ENCODE measurements at regions not wholly inside any gene's neighbourhood (a gene's known extent, or its start where the extent isn't known, plus 50 kb on each side); places are given as distances from the start of the nearest gene placed in this dataset.

DNA sequence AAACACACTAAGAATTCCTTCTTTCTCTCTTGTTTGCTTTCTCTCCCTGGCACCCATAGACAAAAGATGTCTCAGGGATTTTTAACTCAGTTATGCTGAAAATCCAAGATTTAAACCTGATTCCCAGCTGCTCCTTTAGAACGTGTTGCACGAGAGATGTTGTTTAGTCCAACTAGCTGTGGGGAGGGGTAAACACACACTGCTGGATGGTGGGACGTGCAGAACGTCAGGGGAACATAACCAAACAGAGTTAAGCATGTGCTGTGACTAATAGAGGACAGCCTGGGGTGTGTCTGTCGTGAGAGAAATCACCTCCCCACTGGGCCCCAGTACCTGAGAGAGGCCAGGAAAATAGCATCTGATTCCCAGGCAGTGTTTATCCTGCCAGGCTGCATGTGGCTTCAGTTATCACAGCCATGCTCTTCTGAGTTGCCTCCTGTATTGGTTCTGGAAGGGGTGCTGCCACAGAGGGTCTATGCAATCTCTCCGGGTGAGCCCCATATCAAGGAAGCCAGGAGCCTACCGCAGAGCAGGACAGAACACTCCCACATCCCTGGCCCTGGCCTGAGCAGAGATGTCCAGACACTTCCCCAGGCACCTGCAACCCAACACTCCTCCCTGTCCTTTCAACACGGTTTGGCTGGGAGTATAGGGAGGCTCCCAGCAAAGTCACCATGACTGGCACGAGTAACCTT lies 112.7 kb upstream of the EGLN3 start:
- Mint-ChIP-seq H3K4me3 (ENCODE audit: unreplicated experiment) (no peak overlapping the region), H3K36me3 (ENCODE audit: unreplicated experiment) (no peaks in the 10 kb centered on the region), H3K9me3 (ENCODE audit: unreplicated experiment) (no peaks in the 10 kb centered on the region), H3K4me1 (ENCODE audit: unreplicated experiment) (peaks cover 6% of the 10 kb centered on the region), H3K27me3 (ENCODE audit: unreplicated experiment) (peaks cover 6% of the 10 kb centered on the region), H3K27ac (ENCODE audit: unreplicated experiment) (no peak overlapping the region)
- no peak for DNase-seq (ENCODE audit: extremely low spot score, unreplicated experiment)
- no peak for TF ChIP-seq CTCF (IDR thresholded peaks at IDR 0.05)

GRCh38 chr14:34063042-34063441 lies 112.2 kb upstream of the EGLN3 start:
- Mint-ChIP-seq H3K4me3 (ENCODE audit: unreplicated experiment) (no peak overlapping the region), H3K27ac (ENCODE audit: unreplicated experiment) (no peak overlapping the region), H3K9me3 (ENCODE audit: unreplicated experiment) (no peaks in the 10 kb centered on the region), H3K4me1 (ENCODE audit: unreplicated experiment) (peaks cover 6% of the 10 kb centered on the region), H3K36me3 (ENCODE audit: unreplicated experiment) (no peaks in the 10 kb centered on the region), H3K27me3 (ENCODE audit: unreplicated experiment) (peaks cover 6% of the 10 kb centered on the region)
- no peak for DNase-seq (ENCODE audit: extremely low spot score, unreplicated experiment)
- TF ChIP-seq CTCF (IDR thresholded peaks at IDR 0.05): no peak

- no peak overlapping the region for H3K27ac Mint-ChIP-seq (ENCODE audit: unreplicated experiment)
- DNase-seq (ENCODE audit: extremely low spot score, unreplicated experiment): no peak
- TF ChIP-seq CTCF (IDR thresholded peaks at IDR 0.05): no peak
- H3K36me3 Mint-ChIP-seq (ENCODE audit: unreplicated experiment): no peaks in the 10 kb centered on the region
- peaks cover 6% of the 10 kb centered on the region for H3K27me3 Mint-ChIP-seq (ENCODE audit: unreplicated experiment)
- peaks cover 6% of the 10 kb centered on the region for H3K4me1 Mint-ChIP-seq (ENCODE audit: unreplicated experiment)
- H3K4me3 Mint-ChIP-seq (ENCODE audit: unreplicated experiment): no peak overlapping the region
- no peaks in the 10 kb centered on the region for H3K9me3 Mint-ChIP-seq (ENCODE audit: unreplicated experiment)
Measured at GRCh38 chr14:34062353-34062973, 111.6 kb upstream of the EGLN3 start.

GRCh38 chr14:34060651-34060999 lies 109.8 kb upstream of the EGLN3 start:
- no peak for TF ChIP-seq CTCF (IDR thresholded peaks at IDR 0.05)
- Mint-ChIP-seq H3K9me3 (ENCODE audit: unreplicated experiment) (no peaks in the 10 kb centered on the region), H3K36me3 (ENCODE audit: unreplicated experiment) (no peaks in the 10 kb centered on the region), H3K4me1 (ENCODE audit: unreplicated experiment) (peaks cover 12% of the 10 kb centered on the region), H3K27ac (ENCODE audit: unreplicated experiment) (peak overlapping the region; percentile 78), H3K27me3 (ENCODE audit: unreplicated experiment) (peaks cover 2% of the 10 kb centered on the region), H3K4me3 (ENCODE audit: unreplicated experiment) (peak overlapping the region; percentile 76)
- no peak for DNase-seq (ENCODE audit: extremely low spot score, unreplicated experiment)

DNA sequence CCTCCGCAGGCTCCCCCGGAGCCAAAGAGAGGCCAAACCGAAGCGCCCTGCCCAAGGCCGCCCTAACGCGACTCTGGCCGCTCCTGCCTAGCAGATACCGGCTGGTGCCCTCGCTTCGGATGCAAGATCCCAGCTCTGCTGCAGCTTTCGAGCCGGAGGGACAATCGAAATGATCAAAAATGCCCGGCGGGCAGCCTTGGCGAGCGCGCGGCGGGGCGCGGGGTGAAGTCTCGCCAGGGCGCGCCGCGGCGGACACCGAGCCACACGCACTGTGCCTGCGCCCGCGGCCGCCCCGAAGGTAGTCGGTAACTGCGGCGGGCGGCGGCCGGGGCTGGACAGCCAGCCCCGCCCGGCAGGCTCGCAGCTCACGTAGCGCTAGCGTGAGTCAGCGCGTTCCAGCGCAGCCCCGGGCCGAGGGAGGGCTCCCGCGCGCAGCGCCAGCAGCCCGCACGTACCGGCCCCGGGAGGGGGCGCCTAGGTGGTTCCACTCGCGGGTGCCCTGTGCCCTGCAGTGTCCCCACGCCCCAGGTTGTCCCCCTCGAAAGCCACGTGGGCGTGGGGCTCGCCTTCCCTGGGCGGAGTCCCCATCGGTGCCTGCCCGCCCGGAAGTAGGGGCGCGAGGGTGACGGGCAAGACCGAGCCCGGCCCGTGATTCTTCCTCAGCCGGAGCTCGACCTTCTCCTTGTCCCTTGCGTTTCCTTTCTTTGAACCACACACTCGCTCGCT lies 109.2 kb upstream of the EGLN3 start:
- Mint-ChIP-seq H3K27me3 (ENCODE audit: unreplicated experiment) (peaks cover 2% of the 10 kb centered on the region), H3K4me1 (ENCODE audit: unreplicated experiment) (peaks cover 16% of the 10 kb centered on the region), H3K36me3 (ENCODE audit: unreplicated experiment) (no peaks in the 10 kb centered on the region), H3K27ac (ENCODE audit: unreplicated experiment) (peak overlapping the region; percentile 78), H3K9me3 (ENCODE audit: unreplicated experiment) (no peaks in the 10 kb centered on the region), H3K4me3 (ENCODE audit: unreplicated experiment) (peak overlapping the region; percentile 76)
- peak; percentile 86 for DNase-seq (ENCODE audit: extremely low spot score, unreplicated experiment)
- peak; percentile 34 for TF ChIP-seq CTCF (IDR thresholded peaks at IDR 0.05)
